PC-3 (cell line): ENCODE measurements at regions not wholly inside any gene's neighbourhood (a gene's known extent, or its start where the extent isn't known, plus 50 kb on each side); places are given as distances from the start of the nearest gene placed in this dataset.

ENCODE experiments used
- ATAC-seq: fragments of 200-7000 bp; cut with Tn5 transposase; 2 replicates; pipeline ENCODE4 v1.9.1; 2020; ENCODE audit warnings: mild to moderate bottlenecking, moderate library complexity
- BruUV-seq: library from RNA; stranded (reverse); fragments of 400-500 nt; replicated peaks from 2 replicates; lab custom pipeline; 2021; lab: Mats Ljungman, UMichigan
- CTCF ChIA-PET: fragments of 300-600 bp; sonication (Branson Sonifier 250); formaldehyde crosslinking; loops from one replicate; lab custom pipeline; 2022; ENCODE audit warnings: antibody characterized with exemption; lab: Charles Lee
- POLR2A ChIA-PET: fragments of 300-600 bp; sonication (Branson Sonifier 250); formaldehyde crosslinking; loops from one replicate; lab custom pipeline; 2022; ENCODE audit warnings: antibody characterized with exemption; ENCODE audit not compliant: unreplicated experiment; lab: Charles Lee
- DNase-seq: peaks from one replicate; pipeline ENCODE4 v3.0.0-alpha.2; 2015
- H2AFZ ChIP-seq: fragments of 300-600 bp; sonication (generic); 2 replicates; pipeline ENCODE4 v1.6.0; 2016; ENCODE audit warnings: antibody characterized with exemption, low read length
- H3F3A ChIP-seq: fragments of 300-600 bp; sonication (generic); one replicate; pipeline ENCODE4 v1.6.0; 2017; ENCODE audit warnings: antibody characterized with exemption, low read length, control low read depth, mild to moderate bottlenecking; ENCODE audit not compliant: unreplicated experiment
- H3K27ac ChIP-seq: fragments of 300-600 bp; sonication (generic); 2 replicates; pipeline ENCODE4 v1.5.1; 2016; ENCODE audit warnings: mild to moderate bottlenecking, low read length
- H3K27me3 ChIP-seq: fragments of 300-600 bp; sonication (generic); 2 replicates; pipeline ENCODE4 v1.6.1; 2016; ENCODE audit warnings: low read length, mixed read lengths
- H3K36me3 ChIP-seq: fragments of 300-600 bp; sonication (generic); 2 replicates; pipeline ENCODE4 v1.6.1; 2016; ENCODE audit warnings: low read depth, mixed run types, low read length, mixed read lengths
- H3K4me1 ChIP-seq: fragments of 300-600 bp; sonication (generic); 2 replicates; pipeline ENCODE4 v1.5.1; 2016; ENCODE audit warnings: low read length; ENCODE audit not compliant: insufficient read depth
- H3K4me2 ChIP-seq: fragments of 300-600 bp; sonication (generic); 2 replicates; pipeline ENCODE4 v1.6.0; 2016; ENCODE audit warnings: low read length
- H3K4me3 ChIP-seq: fragments of 300-600 bp; sonication (generic); 2 replicates; pipeline ENCODE4 v1.5.1; 2016; ENCODE audit warnings: mild to moderate bottlenecking, low read length, mixed read lengths
- H3K79me2 ChIP-seq: fragments of 300-600 bp; sonication (generic); 2 replicates; pipeline ENCODE4 v1.6.1; 2017; ENCODE audit warnings: low read length, mixed read lengths
- H3K9ac ChIP-seq: fragments of 300-600 bp; sonication (generic); 2 replicates; pipeline ENCODE4 v1.6.0; 2016; ENCODE audit warnings: mild to moderate bottlenecking, low read length
- H3K9me2 ChIP-seq: fragments of 300-600 bp; sonication (generic); replicated peaks from 2 replicates; pipeline ENCODE4 v1.6.1; 2016; ENCODE audit warnings: mixed run types, low read length, mixed read lengths
- H3K9me3 ChIP-seq: fragments of 300-600 bp; sonication (generic); 2 replicates; pipeline ENCODE4 v1.6.1; 2016; ENCODE audit warnings: low read length, mixed read lengths
- H4K20me1 ChIP-seq: fragments of 300-600 bp; sonication (generic); 2 replicates; pipeline ENCODE4 v1.6.1; 2016; ENCODE audit warnings: low read length, mixed read lengths
- CTCF ChIP-seq: fragments of 300-600 bp; sonication (generic); conservative IDR thresholded peaks from 2 replicates; pipeline ENCODE4 v1.5.1; 2017; ENCODE audit warnings: antibody characterized with exemption, low read depth, mild to moderate bottlenecking, low read length
- EZH2 ChIP-seq: fragments of 300-600 bp; sonication (generic); IDR thresholded peaks from one replicate; pipeline ENCODE4 v1.6.1; 2017; ENCODE audit warnings: antibody characterized with exemption, mild to moderate bottlenecking, low read length; ENCODE audit not compliant: unreplicated experiment
- EZH2phosphoT487 ChIP-seq: fragments of 300-600 bp; sonication (generic); IDR thresholded peaks from 2 replicates; pipeline ENCODE4 v1.6.1; 2018; ENCODE audit warnings: mild to moderate bottlenecking, antibody characterized with exemption, low read length, borderline replicate concordance
- intact Hi-C: fragments of 100-400 bp; cut with micrococcal nuclease; formaldehyde crosslinking; loops from 2 replicates; pipeline ENCODE4 v1.9.0; 2023

- Histone ChIP-seq H3K4me1 (no peaks in the 10 kb centered on the region), H3K4me3 (no peak overlapping the region), H3K27me3 (peaks cover 81% of the 10 kb centered on the region), H2AFZ (no peak overlapping the region), H3K9me2 (no peaks in the 10 kb centered on the region), H3F3A (no peaks in the 10 kb centered on the region), H3K9ac (no peak overlapping the region), H3K9me3 (no peaks in the 10 kb centered on the region), H3K27ac (no peak overlapping the region), H3K4me2 (no peak overlapping the region), H3K36me3 (no peaks in the 10 kb centered on the region), H4K20me1 (no peaks in the 10 kb centered on the region), H3K79me2 (no peaks in the 10 kb centered on the region)
- POLR2A ChIA-PET = no interaction called here
- CTCF ChIA-PET = no interaction called here
- no TSS peak for BruUV-seq
- DNase-seq (no peak), ATAC-seq (no peak)
- intact Hi-C loops = no loop called here
- no peak for TF ChIP-seq EZH2phosphoT487
- TF ChIP-seq EZH2 = no peak
- TF ChIP-seq CTCF = no peak
These were observed 162.4 kb upstream of the TMEM260 start for GRCh38 chr14:56417173-56417572.

GRCh38 chr14:56419750-56420149, 159.8 kb upstream of the TMEM260 start:
- H3F3A ChIP-seq = no peaks in the 10 kb centered on the region

More at GRCh38 chr14:56419750-56420149, 159.8 kb upstream of the TMEM260 start:
- intact Hi-C loops = no loop called here
- H3K27ac ChIP-seq = no peak overlapping the region
- H3K4me2 ChIP-seq = no peak overlapping the region
- no peaks in the 10 kb centered on the region for H3K4me1 ChIP-seq
- no peak overlapping the region for H2AFZ ChIP-seq
- H3K79me2 ChIP-seq = no peaks in the 10 kb centered on the region
- H3K9me3 ChIP-seq = no peaks in the 10 kb centered on the region
- H3K9ac ChIP-seq = no peak overlapping the region
- no TSS peak for BruUV-seq
- CTCF ChIA-PET = no interaction called here
- POLR2A ChIA-PET = no interaction called here
- no peaks in the 10 kb centered on the region for H4K20me1 ChIP-seq
- H3K4me3 ChIP-seq = no peak overlapping the region
- peaks cover 64% of the 10 kb centered on the region for H3K27me3 ChIP-seq
- TF ChIP-seq EZH2phosphoT487 (no peak), CTCF (no peak), EZH2 (no peak)
- no peak for DNase-seq
- H3K9me2 ChIP-seq = no peaks in the 10 kb centered on the region
- no peak for ATAC-seq
- H3K36me3 ChIP-seq = no peaks in the 10 kb centered on the region
